ENCODE measurements at regions not wholly inside any gene's neighbourhood (a gene's known extent, or its start where the extent isn't known, plus 50 kb on each side); places are given as distances from the start of the nearest gene placed in this dataset.

DNA sequence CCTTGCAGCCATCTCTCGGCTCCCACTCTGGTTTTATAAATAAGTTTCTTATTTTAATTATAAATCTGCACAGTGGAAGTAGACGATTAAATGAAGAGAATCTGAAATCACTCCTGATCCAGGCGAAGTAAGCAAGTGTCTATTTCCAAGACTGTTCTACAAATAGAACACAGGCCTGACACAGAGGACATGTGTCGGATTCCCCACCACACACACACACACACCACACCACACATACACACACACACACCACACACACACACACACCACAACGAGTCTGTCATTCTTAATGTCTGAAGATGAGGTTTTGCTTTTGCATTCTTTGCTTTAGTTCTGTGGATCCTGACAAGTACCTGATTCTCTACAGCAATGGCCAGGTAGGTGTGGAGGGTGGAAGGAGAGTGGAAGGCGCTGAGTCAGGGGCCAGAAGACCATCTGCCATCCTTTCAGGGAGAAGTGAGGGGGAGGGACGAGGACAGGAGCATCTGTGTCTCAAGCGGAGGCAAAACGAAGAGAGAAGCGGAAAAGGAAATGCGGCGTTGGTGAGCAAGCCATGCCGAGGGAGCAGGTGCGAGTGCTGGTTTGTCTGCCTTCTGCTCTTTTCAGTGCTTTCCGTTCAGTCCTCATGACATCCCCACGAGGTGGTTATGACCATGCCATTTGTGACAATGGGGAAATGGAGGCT lies 110.2 kb downstream of the TEX26 start:
- intact Hi-C loops (cut with micrococcal nuclease): loop anchor here (5.0 to 10.0 kb wide), 3 partner anchors 178 to 910 kb away; no protein-coding TSS in a partner anchor

GRCh38 chr13:31042049-31042448 lies 109.6 kb downstream of the TEX26 start:
- BruUV-seq (replicated peaks): no TSS peak
- intact Hi-C loops (cut with micrococcal nuclease): loop anchor here (5.0 to 10.0 kb wide), 3 partner anchors 177 to 910 kb away; no protein-coding TSS in a partner anchor
- ChIA-PET POLR2A (interaction anchor here (0.5 kb wide), 1 partner anchor 578 kb away, joined by 4 read pairs; no protein-coding TSS in a partner anchor), CTCF (no interaction called here)
- H3K4me3 Mint-ChIP-seq (ENCODE audit: unreplicated experiment): no peak overlapping the region
- H3K4me1 Mint-ChIP-seq (ENCODE audit: insufficient read depth, unreplicated experiment): peaks cover 26% of the 10 kb centered on the region
- no peaks in the 10 kb centered on the region for H3K9me3 Mint-ChIP-seq (ENCODE audit: unreplicated experiment)
- DNase-seq (ENCODE audit: unreplicated experiment): no peak
- H3K27me3 Mint-ChIP-seq (ENCODE audit: insufficient read depth, unreplicated experiment): no peaks in the 10 kb centered on the region
- H3K36me3 Mint-ChIP-seq (ENCODE audit: insufficient read depth, unreplicated experiment): no peaks in the 10 kb centered on the region
- no peak overlapping the region for H3K27ac Mint-ChIP-seq (ENCODE audit: low read depth, unreplicated experiment)
- TF ChIP-seq, protein P1, sequence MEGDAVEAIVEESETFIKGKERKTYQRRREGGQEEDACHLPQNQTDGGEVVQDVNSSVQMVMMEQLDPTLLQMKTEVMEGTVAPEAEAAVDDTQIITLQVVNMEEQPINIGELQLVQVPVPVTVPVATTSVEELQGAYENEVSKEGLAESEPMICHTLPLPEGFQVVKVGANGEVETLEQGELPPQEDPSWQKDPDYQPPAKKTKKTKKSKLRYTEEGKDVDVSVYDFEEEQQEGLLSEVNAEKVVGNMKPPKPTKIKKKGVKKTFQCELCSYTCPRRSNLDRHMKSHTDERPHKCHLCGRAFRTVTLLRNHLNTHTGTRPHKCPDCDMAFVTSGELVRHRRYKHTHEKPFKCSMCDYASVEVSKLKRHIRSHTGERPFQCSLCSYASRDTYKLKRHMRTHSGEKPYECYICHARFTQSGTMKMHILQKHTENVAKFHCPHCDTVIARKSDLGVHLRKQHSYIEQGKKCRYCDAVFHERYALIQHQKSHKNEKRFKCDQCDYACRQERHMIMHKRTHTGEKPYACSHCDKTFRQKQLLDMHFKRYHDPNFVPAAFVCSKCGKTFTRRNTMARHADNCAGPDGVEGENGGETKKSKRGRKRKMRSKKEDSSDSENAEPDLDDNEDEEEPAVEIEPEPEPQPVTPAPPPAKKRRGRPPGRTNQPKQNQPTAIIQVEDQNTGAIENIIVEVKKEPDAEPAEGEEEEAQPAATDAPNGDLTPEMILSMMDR (IDR thresholded peaks at IDR 0.05; ENCODE audit: unreplicated experiment): no peak

More for the DNA sequence above, 110.2 kb downstream of the TEX26 start:
- no TSS peak for BruUV-seq (replicated peaks)
- Mint-ChIP-seq H3K27ac (ENCODE audit: low read depth, unreplicated experiment) (no peak overlapping the region), H3K4me1 (ENCODE audit: insufficient read depth, unreplicated experiment) (peaks cover 26% of the 10 kb centered on the region), H3K27me3 (ENCODE audit: insufficient read depth, unreplicated experiment) (no peaks in the 10 kb centered on the region), H3K9me3 (ENCODE audit: unreplicated experiment) (no peaks in the 10 kb centered on the region), H3K36me3 (ENCODE audit: insufficient read depth, unreplicated experiment) (no peaks in the 10 kb centered on the region), H3K4me3 (ENCODE audit: unreplicated experiment) (no peak overlapping the region)
- ChIA-PET CTCF (interaction anchor here (0.9 to 2.3 kb wide), 2 partner anchors 11 to 177 kb away, joined by 4 to 19 read pairs; no protein-coding TSS in a partner anchor), POLR2A (no interaction called here)
- TF ChIP-seq, protein P1 (IDR thresholded peaks at IDR 0.05; ENCODE audit: unreplicated experiment): no peak
- DNase-seq (ENCODE audit: unreplicated experiment): no peak

DNA sequence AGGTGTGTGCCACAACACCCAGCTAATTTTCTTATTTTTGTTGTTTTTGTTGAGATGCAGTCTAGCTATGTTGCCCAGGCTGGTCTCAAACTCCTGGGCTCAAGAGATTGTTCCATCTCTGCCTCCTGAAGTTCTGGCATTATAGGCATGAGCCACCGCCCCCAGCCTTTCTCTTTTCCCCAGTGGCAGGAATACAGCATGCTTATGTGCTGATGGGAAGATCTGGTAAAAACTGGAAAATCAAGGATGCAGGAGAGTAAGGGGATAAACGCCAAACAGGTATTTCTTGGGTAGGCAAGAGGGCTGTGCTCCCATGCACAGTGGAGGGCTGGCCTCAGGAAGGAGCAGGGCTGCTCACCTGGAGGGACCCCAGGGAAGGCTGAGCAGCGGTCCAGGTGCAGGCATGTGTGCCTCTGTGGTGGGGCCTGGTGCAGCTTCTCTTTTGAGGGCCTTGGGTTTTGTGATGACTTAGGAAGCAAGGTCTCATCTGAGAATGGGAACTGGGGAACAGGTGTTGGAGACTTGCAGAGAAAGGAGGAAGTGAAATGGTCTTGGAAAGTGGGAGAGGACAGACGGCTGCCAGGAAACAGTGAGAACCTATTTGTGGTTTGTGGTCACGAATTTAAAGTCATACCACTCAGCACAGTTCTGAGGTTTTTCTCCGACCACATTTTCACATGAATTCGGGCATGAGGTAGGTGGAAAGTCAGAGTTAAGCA lies 106.5 kb downstream of the TEX26 start:
- CTCF ChIA-PET: no interaction called here
- TF ChIP-seq, protein P1 (IDR thresholded peaks at IDR 0.05; ENCODE audit: unreplicated experiment): no peak
- POLR2A ChIA-PET: no interaction called here

GRCh38 chr13:31037874-31038500 lies 105.5 kb downstream of the TEX26 start:
- no TSS peak for BruUV-seq (replicated peaks)

More for the DNA sequence above, 106.5 kb downstream of the TEX26 start:
- BruUV-seq (replicated peaks): no TSS peak
- no peaks in the 10 kb centered on the region for H3K27me3 Mint-ChIP-seq (ENCODE audit: insufficient read depth, unreplicated experiment)
- DNase-seq (ENCODE audit: unreplicated experiment): peak; percentile 28
- no peaks in the 10 kb centered on the region for H3K36me3 Mint-ChIP-seq (ENCODE audit: insufficient read depth, unreplicated experiment)
- peaks cover 11% of the 10 kb centered on the region for H3K4me1 Mint-ChIP-seq (ENCODE audit: insufficient read depth, unreplicated experiment)
- H3K9me3 Mint-ChIP-seq (ENCODE audit: unreplicated experiment): no peaks in the 10 kb centered on the region
- intact Hi-C loops (cut with micrococcal nuclease): no loop called here
- H3K27ac Mint-ChIP-seq (ENCODE audit: low read depth, unreplicated experiment): no peak overlapping the region
- H3K4me3 Mint-ChIP-seq (ENCODE audit: unreplicated experiment): no peak overlapping the region

More at GRCh38 chr13:31037874-31038500, 105.5 kb downstream of the TEX26 start:
- H3K9me3 Mint-ChIP-seq (ENCODE audit: unreplicated experiment): no peaks in the 10 kb centered on the region
- TF ChIP-seq, protein P1 (IDR thresholded peaks at IDR 0.05; ENCODE audit: unreplicated experiment): no peak
- intact Hi-C loops (cut with micrococcal nuclease): no loop called here
- no peaks in the 10 kb centered on the region for H3K27me3 Mint-ChIP-seq (ENCODE audit: insufficient read depth, unreplicated experiment)
- H3K36me3 Mint-ChIP-seq (ENCODE audit: insufficient read depth, unreplicated experiment): no peaks in the 10 kb centered on the region
- no peak overlapping the region for H3K4me3 Mint-ChIP-seq (ENCODE audit: unreplicated experiment)
- ChIA-PET POLR2A (interaction anchor here (1.4 kb wide), 1 partner anchor 8 kb away, joined by 3 read pairs; no protein-coding TSS in a partner anchor), CTCF (interaction anchor here (0.6 to 1.0 kb wide), 2 partner anchors 11 to 453 kb away, joined by 3 to 4 read pairs; no protein-coding TSS in a partner anchor)
- H3K4me1 Mint-ChIP-seq (ENCODE audit: insufficient read depth, unreplicated experiment): peaks cover 11% of the 10 kb centered on the region
- H3K27ac Mint-ChIP-seq (ENCODE audit: low read depth, unreplicated experiment): no peak overlapping the region
- no peak for DNase-seq (ENCODE audit: unreplicated experiment)
